ELF-1 (cell line): ENCODE measurements at regions not wholly inside any gene's neighbourhood (a gene's known extent, or its start where the extent isn't known, plus 50 kb on each side); places are given as distances from the start of the nearest gene placed in this dataset.
"Not testable (repeated sequence)": the region's sequence is repeated elsewhere in the genome, so short reads cannot be mapped to it uniquely, and the experiment has no call there.

Experiments
- DNase-seq: peaks from one replicate; pipeline ENCODE4 v3.0.0-alpha.2; 2016; ENCODE audit warnings: low read depth, low spot score

- no peak for DNase-seq
Observed at GRCh38 chr4:38279077-38279476, 318.9 kb downstream of the PTTG2 start.

- peak; percentile 57 for DNase-seq
Observed at GRCh38 chr4:38279650-38280322, 319.6 kb downstream of the PTTG2 start.

DNA sequence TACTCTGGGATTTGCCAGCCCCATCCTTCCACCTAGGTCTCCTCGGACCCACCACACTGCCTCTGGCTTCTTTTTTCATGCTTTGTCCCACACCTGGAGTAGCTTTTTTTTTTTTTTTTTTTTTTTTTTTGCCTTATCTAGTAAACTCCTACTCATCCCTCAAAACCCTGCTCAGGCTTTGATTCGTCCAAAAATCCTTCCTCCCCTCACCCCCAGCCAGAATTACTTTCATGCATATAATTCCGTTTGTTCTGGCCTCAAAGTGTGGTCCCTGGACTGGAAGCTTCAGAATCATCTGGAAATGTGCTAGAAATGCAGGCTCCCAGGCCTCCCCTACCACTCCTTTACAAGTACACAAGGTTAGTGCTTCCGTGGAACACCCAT, 320.1 kb downstream of the PTTG2 start:
- DNase-seq, result no peak

- DNase-seq, result no peak
Observed at GRCh38 chr4:38281371-38282071, 321.3 kb downstream of the PTTG2 start.

GRCh38 chr4:38283724-38284123, 323.5 kb downstream of the PTTG2 start:
- DNase-seq, result no peak

DNA sequence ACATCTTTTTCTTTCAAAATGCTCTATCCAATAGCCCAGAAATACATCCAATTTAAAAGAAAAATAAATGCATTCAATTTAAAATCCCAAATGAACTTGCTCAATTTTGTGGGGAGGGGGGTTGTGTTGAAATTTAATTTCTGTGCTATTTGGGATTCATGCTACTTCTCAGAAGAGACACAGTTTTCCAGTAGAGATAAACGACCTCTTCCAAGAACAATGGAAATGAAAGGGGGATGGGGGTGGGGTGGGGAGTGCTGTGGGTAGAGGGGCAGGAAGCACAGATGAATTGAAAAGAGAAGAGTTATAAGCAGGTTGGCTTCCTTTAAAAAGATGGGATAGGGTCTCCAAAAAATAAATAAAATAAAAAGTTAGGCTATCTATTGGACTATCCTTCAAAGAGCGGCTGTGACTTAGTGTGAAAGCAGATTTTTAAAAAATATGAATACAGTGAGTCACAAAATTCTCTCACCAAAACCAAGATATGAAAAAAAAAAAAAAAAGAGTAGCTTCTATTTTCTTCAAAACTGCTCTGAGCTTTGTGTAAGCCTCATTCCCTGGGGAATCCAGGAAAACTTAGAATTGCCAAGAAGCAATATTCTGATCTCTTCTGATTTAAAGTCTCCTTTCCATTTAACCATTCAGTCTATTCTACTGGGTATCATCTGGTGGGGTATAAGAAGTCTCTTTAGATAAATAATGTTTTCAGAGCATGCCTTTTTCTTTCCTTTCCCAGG, 324.3 kb downstream of the PTTG2 start:
- DNase-seq, result no peak

DNA sequence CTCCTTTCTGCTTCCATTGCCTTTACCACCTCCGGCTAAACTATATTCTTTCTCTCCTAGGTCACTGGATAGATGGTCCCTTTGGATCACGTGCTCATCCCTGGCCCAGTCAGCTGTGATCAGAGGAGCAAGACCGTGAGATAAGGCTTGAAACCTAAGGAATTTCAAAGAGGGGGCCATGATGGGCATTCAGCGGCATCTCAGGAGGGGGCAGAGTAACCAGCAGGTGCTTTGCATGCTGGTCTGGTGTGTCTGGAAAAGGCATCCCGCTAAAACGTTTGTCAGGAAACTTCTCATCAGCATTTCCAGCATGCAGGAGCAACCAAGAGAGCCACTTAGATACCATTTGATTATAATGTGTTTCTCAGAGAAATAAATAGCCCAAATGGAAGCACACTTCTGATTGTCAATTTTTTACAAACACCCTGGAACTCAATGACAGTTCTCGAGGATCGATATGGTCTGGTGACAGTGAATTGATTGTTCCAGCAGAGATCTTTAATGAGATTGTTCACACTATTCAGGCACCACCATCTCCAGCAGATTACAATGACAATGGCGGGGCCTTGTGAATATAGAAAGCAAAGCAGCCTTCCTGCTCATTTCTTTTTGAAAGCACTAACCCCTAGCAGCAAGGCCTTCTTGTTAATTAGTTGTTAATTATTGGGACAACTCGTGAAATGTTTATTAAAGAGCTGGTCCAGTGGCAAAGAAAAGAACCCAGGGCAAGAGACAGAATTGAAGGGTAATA, 327.1 kb downstream of the PTTG2 start:
- DNase-seq, result peak; percentile 31

GRCh38 chr4:38289553-38289952, 329.4 kb downstream of the PTTG2 start:
- DNase-seq, result no peak

- no peak for DNase-seq
Observed at GRCh38 chr4:38290366-38290765, 330.2 kb downstream of the PTTG2 start.

- no peak for DNase-seq
Observed at GRCh38 chr4:38290914-38291313, 330.7 kb downstream of the PTTG2 start.

DNA sequence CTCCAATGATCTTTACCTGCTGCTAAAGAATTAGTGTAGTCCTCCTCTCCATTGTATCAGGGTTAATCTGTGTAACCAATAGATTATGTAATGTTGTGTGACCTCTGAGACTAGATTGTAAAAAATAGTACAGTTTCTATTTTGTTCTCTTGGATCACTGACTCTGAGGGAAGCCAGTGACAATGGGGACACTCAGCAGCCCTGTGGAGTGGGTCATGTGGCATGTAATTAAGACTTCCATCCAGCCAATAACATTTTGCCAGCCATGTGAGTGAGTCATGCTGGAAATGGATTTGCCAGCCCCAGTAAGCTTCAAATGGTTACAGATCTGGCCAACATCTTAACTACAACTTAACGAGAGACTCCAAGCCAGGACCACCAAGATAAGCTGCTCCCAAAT, 332.3 kb downstream of the PTTG2 start:
- no peak for DNase-seq

DNA sequence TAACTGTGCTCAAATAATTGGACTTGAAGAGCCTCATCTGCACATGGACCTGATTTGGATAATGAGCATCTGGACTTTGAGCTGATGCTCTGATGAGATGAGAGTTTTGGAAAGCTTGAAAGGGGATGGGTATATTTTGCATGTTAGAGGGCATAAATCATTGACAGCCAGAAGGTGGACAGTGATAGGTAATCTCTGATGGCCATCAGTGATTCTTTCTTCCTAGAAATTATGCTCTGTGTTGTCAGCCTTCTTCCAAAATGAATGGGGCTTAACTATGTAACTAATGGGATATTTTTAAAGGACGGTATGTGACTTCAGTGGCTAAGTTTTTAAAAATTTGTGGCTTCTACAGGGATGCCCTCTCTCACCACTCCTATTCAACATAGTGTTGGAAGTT, 334.0 kb downstream of the PTTG2 start:
- no peak for DNase-seq

GRCh38 chr4:38297061-38297460, 336.9 kb downstream of the PTTG2 start:
- no peak for DNase-seq

DNA sequence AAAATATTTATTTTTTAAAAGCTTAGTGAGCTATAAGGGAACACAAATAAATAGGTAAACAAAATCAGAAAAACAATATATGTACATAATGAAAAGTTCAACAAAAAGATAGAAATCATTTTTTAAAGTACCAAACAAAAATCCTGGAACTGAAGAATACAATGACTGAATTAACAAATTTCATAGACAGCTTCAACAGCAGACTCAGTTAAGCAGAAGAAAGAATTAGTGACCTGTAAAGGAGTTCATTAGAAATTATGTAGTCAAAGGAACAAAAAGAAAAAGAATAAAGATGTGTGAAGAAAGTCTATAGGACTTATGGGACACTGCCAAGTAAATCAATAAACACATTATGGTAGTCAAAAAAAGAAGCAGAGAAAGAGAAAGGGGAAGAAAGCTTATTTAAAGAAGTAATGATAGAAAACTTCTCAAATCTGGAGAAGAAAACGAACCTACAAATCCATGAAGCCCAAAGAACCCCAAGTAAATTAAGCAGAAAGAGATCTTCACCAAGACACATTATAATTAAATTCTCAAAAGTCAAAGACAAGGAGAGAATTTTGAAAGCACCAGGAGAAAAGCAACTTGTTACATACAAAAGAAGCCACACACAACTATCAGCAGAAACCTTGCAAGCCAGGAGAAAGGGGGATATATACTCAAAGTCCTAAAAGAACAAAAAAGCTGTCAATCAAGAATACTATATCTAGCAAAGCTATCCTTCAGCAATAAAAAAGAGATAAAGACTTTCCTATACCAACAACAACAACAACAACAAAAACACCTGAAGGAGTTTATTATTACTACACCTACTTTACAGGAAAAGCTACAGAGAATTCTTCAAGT, 338.9 kb downstream of the PTTG2 start:
- no peak for DNase-seq

DNA sequence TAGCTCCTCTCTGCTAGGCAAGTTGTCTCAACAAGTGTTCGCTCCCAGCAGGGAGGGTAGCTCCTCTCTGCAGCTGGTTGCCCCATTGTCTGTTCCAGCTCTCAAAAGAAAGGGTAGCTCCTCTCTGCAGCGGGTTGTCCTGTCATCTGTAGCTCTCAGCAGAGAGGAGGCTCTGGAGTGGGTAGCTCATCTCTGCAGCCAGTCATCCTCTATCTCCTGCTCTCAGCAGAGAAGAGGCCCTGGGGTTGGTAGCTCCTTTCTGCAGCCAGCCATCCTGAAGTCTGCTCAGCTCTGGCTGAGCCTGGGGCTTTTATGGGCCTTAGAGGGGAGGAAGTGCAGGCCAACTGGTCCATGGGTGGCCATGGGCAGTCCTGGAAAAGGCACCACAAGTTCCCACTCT, 342.7 kb downstream of the PTTG2 start:
- no peak for DNase-seq

- DNase-seq, result not testable (repeated sequence)
Observed at GRCh38 chr4:38304460-38304859, 344.3 kb downstream of the PTTG2 start.

- DNase-seq, result no peak
Observed at GRCh38 chr4:38306482-38307071, 346.4 kb downstream of the PTTG2 start.

GRCh38 chr4:38308728-38309311, 348.6 kb downstream of the PTTG2 start:
- no peak for DNase-seq

GRCh38 chr4:38309471-38309870, 349.3 kb downstream of the PTTG2 start:
- DNase-seq, result no peak

- DNase-seq, result no peak
Observed at GRCh38 chr4:38310446-38311043, 350.3 kb downstream of the PTTG2 start.
